CD4-positive, alpha-beta T cell treated with Interleukin-6 for 4 hours (primary cell): ENCODE measurements at regions not wholly inside any gene's neighbourhood (a gene's known extent, or its start where the extent isn't known, plus 50 kb on each side); places are given as distances from the start of the nearest gene placed in this dataset.
"Not testable (repeated sequence)": the region's sequence is repeated elsewhere in the genome, so short reads cannot be mapped to it uniquely, and the experiment has no call there.

Source experiments
- DNase-seq: peaks from one replicate; pipeline ENCODE4 v3.0.0-alpha.2; 2020; ENCODE audit warnings: mixed read lengths

- no peak for DNase-seq
Observed at GRCh38 chr9:126057121-126057825, 269.4 kb upstream of the MVB12B start.

GRCh38 chr9:126058011-126058531 lies 268.6 kb upstream of the MVB12B start:
- DNase-seq = no peak

- DNase-seq = no peak
Observed at GRCh38 chr9:126058591-126058990, 268.0 kb upstream of the MVB12B start.

GRCh38 chr9:126061575-126061974 lies 265.1 kb upstream of the MVB12B start:
- DNase-seq = no peak

- DNase-seq = no peak
Observed at GRCh38 chr9:126062158-126062886, 264.3 kb upstream of the MVB12B start.

- DNase-seq = no peak
Observed at GRCh38 chr9:126063326-126063725, 263.3 kb upstream of the MVB12B start.

GRCh38 chr9:126066131-126066530 lies 260.5 kb upstream of the MVB12B start:
- DNase-seq = no peak

- no peak for DNase-seq
Observed at GRCh38 chr9:126067031-126067734, 259.4 kb upstream of the MVB12B start.

- DNase-seq = no peak
Observed at GRCh38 chr9:126068534-126069230, 257.9 kb upstream of the MVB12B start.

GRCh38 chr9:126069400-126069955 lies 257.2 kb upstream of the MVB12B start:
- DNase-seq = no peak

- DNase-seq = no peak
Observed at GRCh38 chr9:126070058-126070655, 256.5 kb upstream of the MVB12B start.

GRCh38 chr9:126071076-126071750 lies 255.4 kb upstream of the MVB12B start:
- DNase-seq = no peak

- DNase-seq = not testable (repeated sequence)
Observed at GRCh38 chr9:126077656-126078055, 249.0 kb upstream of the MVB12B start.

- no peak for DNase-seq
Observed at GRCh38 chr9:126080641-126081040, 246.0 kb upstream of the MVB12B start.

GRCh38 chr9:126081746-126082145 lies 244.9 kb upstream of the MVB12B start:
- no peak for DNase-seq

- no peak for DNase-seq
Observed at GRCh38 chr9:126084008-126084407, 242.6 kb upstream of the MVB12B start.

- no peak for DNase-seq
Observed at GRCh38 chr9:126084696-126085095, 241.9 kb upstream of the MVB12B start.

- DNase-seq = no peak
Observed at GRCh38 chr9:126085170-126085569, 241.5 kb upstream of the MVB12B start.

GRCh38 chr9:126088336-126088735 lies 238.3 kb upstream of the MVB12B start:
- no peak for DNase-seq

GRCh38 chr9:126089789-126090188 lies 236.8 kb upstream of the MVB12B start:
- DNase-seq = no peak

- DNase-seq = no peak
Observed at GRCh38 chr9:126093771-126094170, 232.9 kb upstream of the MVB12B start.
